NK-92 treated with Interleukin-12 subunit alpha and Interleukin-12 subunit beta, amount 100 ng/mL, for 24 hours (cell line): ENCODE measurements at regions not wholly inside any gene's neighbourhood (a gene's known extent, or its start where the extent isn't known, plus 50 kb on each side); places are given as distances from the start of the nearest gene placed in this dataset.

Experiments used
- DNase-seq: peaks from one replicate; lab custom pipeline; 2025; lab: John Stamatoyannopoulos, UW

DNA sequence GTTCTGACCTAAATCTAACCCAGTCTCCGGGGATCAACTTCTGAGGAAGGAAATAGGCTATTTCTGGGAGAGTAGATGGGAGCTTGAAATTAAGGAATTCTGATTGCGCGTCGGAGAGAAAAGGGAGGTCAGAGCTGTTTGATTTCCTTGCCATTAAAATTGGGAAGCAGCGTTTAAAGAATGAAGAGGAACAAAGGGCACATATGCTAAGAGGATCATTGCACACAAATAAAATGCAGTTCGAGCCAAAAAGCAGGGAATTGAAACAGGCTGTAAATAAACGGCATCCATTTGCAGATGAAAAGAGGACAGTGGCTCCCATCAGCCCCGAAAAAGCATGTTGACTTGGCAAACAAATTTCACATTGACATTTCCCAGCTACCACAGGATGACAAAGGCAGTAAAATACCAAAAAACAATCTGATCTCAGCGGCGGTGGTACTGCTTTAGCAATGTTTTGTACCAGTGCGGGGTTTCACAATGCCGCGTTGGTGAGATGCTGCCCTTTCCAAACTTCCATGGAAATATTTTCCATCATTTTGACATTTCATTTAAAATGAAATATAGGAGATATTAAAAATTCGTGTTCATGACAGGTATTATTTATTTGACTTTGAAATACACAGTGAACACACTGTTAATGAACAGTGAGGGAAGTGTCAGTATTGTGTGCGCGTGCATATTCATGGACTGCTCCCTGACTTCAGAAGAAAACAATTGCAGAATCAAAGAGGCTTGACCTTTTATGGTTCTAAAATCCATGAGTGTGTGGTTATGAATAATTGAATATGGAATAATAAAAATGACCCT is 108.8 kb downstream of the SQOR start:
- DNase-seq: no peak

DNA sequence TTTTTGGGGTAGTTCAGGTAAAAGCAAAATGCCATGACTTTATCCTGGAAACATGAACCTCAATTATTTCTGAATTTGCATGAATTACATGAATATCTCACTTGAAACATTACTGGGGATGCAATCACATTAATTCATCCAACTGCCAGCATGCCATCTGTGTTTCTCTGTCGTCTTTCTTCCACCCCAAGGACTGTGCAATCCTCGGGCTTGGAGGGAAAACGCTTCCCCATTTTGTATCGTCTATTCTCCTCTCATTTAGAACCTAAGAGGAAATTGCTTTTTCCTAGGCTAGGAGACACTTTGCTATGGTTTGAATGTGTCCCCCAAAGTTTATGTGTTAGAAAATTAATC is 109.4 kb downstream of the SQOR start:
- DNase-seq: no peak

DNA sequence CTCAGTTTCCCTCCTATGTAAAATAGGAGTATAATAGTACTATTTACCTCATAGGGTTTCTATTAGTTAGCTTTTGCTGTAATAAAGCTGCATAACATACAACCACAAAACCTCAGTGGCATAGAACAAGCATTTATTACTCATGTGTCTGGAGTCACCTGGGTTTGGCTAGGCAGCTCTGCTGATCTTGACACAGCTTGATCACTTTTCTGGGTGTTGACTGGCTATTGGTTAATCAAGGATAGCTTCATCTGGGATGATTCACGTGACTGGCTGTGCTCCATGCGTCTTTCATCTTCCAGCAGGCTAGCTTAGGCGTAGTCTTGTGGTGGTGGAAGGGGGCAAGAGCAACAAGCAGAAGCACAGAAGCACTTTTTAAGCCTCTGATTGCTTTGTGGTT is 112.6 kb downstream of the SQOR start:
- no peak for DNase-seq

DNA sequence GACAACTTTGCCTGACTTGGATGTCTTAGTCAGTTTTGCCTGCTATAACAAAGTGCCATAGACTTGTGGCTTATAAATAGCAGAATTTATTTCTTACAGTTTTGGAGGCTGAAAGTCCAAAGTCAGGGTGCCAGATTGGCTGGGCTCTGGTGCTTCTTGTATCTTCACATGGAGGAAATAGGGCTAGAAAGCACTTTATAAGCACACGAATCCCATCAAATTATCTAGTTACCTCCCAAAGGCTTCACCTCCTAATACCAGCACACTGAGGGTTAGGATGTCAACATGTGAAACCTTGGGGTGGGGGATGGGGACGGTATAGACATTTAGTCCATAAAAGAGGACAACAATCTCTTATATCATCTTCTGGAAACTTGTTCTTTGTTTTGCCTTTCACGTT is 116.8 kb downstream of the SQOR start:
- DNase-seq: no peak

DNA sequence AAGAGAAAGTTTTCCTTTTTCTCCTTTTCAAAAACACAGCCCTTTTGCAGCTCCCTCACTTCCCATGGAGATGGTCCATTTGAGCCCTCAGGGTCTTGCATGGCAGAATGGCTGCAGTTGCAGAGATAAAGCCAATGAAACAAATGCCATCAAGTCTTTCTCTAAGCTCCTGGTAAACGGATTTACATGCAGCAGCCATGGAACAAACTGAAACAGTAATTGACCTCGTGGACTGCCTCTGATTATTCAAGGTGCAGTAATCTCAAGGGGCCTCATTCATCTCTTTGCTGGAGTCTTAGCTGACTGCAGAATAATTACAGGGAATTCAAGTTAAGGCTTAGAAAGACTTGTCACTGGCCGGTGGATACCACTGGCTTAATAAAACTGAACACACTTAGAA is 125.1 kb downstream of the SQOR start:
- DNase-seq: no peak

DNA sequence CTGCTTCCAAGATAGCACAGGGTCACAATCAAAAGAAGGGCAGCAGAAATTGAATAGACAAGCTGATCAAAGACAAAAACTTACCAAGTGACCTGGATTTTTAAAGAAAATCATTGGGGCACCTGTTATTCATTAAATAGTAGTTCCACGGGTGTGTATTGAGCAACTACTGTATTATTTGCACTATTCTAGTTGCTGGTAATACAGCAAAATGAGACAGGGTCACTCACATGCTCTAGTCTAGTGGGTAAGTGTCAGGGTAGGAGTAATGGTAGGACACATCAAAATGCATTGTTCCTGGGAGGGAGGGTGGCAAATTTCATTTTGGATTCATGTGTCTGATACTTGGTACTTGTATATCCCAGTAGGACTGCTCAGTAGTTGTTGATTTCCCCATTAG is 127.9 kb downstream of the SQOR start:
- DNase-seq: no peak

DNA sequence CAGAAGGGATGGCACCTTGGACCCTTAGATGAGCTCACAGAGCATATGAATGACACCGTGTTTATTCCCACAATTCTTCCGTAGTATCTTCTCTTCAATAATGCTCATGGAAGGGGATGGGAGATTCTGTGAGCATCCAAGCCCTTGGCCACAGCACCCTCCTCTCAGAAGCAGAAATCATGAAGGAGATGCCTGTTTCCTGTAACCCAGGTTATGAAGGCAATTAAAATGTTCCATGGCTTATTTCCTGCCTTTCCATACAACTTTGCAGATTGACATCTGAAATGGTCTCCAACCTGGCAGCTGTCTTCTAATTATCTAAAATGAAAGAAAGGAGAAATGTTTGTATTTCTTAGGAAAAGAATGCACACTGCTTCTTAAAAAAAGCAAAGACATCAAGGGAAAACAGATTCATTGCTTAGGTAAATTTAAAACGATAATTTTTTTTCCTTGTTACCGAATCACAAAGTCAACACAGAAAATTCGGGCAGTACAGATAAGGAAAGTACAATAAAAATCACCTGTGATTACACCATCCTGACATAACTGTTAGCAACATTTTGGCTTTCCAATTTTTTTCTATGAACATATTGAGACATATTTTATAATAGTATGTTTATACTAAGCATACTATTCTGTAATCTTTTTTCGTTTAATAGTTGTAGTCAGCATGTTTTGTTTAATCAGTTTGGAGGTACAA is 128.5 kb downstream of the SQOR start:
- no peak for DNase-seq

DNA sequence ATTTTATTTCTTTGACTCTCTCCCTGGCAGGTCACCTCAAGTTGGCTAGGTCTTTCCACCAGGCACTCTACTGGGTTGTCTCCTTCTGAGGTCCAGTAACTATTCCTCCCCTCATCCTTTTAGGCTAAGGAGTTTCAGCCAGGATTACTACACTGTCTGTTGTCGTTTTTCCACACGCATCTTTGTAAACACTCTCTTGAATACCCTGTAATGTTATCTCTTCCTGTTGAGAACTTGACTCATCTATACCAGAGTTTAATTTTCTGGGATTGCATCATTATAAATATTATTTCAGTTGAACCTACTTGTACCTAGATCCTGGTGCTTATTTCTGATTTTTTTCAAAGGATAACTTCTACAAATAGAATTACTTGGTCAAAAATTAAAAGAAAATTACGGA is 138.3 kb downstream of the SQOR start:
- no peak for DNase-seq

DNA sequence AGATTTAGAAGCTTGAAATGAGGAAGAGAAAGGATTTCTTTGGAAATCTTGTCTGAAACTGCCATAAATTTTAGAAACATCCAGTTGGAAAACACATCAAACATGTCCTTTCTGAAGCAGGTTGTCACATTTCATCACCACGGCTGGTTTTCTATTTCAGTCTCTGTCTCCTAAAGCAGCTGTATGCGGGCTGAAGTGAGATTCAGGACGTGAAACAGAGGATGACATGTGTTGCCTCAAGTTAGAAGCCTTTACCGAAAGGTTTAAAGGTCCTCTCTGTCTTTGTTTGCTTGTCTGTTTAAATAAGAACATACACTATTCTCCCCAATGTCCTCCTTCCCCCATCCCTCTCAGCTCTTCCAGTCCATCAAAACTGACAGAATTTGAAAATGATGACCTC is 141.9 kb downstream of the SQOR start:
- no peak for DNase-seq

DNA sequence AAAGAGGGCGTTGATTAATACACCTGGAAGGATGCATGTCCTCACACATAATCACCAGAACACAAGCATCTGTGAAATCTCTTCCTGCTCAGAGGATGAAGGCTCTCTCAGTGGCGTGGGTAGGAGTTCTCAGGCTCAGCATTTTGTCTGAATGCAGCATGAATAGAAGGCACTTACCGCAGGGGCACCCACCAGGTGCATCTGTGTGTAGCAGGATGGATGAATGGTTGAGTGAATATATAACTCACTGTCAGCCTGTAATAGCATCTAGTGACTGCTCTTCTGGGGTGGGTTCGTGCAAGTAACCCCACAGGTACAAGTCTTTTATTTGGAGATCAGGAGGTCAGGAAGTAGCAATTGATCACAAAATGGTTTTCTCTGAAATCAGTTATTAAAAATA is 143.0 kb downstream of the SQOR start:
- no peak for DNase-seq

DNA sequence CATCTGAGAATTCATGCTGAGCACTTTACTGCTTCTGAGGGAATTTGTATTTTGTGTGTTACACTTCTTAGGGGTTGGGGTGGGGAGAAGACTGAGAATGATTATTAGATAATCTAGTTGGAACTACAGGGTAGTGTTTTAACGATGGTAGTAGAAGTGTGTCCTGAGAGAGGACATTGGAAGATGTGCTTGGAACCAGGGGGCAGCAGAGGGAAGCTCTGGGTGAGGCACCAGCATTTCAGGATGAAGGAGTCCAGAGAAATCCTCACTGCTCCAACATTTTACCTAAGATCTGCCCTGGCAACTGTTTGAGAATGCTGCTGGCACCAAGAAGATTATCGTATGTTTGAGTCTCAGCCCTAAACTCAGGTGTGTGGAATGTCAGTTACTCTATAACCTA is 145.5 kb downstream of the SQOR start:
- DNase-seq: no peak

DNA sequence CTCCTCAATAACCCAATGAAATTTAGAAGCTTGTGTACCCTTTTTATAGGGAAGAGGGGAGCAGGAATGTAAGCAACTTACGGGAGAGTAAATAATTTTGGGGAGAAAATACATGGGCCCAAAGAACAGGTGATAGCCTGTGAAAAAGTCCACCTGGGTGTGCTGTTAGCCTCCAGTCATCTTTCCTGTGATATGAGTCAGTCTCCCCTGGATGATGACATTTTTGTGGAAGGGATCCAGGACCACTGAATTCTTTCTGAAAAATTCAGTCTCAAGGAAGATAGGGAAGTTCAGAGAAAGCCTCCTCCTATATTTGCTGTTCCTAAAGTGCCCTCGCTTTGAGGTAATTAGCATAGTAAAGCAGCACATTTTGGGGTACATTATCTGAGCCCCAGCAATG is 149.8 kb downstream of the SQOR start:
- no peak for DNase-seq

DNA sequence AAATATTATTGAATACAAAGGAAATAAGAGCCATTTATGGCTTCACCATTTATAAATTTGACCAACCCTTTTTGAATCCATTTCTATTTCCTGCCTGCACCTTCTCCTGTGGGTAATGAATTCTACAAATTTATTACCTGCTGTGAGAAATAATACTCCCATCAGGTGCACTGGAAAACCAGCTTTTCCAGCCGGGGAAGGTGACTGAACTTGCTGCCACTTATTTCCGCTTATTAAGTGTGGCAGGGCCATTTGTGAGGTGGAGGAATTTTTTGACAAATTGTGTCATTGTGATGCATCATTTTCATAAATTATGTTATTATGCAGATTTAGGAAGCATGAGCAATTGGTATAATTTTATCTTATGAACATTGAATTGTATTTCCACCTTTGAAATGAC is 151.1 kb downstream of the SQOR start:
- no peak for DNase-seq

DNA sequence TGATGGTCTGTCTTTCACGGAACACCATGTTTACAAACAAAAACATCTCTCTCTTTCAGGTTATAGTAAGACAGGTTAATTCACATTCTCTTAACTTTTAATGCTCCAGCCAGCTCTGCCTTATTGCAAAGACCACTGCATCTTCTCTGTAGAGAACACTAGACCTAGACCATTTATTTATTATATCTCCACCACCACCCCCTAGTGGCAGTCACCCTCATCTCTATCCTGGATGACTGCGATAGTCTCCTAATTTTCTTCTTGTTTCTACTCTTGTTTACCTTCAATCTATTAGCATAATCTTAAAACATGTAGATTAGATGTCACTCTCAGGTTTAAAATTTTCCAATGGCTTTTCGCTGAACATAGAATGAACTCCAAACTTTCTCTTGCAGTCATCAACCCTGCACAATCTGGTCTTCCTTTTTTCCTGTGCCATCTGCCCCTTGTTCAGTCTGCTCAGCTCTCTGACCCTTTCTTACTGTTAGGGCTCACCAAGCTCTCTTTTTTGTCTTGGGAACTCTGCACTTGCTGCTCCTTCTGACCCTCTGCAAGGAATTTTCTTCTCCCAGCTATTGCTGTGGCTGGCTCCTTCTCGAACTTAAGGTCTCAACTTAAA is 155.6 kb downstream of the SQOR start:
- DNase-seq: no peak

DNA sequence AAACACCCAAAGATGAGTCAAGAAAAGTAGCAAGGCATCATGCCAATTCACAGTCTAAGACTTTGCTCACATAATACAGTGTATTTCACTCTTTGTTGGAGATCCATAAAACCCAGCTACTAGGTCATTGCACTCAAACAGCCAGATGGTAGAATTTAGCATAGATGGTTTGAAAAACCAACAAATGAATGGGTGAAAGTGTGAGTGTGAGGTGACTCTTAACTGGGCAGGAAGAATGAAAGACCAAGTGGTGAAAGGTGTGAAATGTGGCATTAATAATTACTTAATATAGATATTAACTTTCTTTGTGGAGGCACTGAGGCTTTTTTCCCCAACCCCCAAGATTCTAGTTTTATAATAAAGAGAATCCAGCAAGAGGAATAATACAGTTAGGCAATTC is 159.5 kb downstream of the SQOR start:
- no peak for DNase-seq

DNA sequence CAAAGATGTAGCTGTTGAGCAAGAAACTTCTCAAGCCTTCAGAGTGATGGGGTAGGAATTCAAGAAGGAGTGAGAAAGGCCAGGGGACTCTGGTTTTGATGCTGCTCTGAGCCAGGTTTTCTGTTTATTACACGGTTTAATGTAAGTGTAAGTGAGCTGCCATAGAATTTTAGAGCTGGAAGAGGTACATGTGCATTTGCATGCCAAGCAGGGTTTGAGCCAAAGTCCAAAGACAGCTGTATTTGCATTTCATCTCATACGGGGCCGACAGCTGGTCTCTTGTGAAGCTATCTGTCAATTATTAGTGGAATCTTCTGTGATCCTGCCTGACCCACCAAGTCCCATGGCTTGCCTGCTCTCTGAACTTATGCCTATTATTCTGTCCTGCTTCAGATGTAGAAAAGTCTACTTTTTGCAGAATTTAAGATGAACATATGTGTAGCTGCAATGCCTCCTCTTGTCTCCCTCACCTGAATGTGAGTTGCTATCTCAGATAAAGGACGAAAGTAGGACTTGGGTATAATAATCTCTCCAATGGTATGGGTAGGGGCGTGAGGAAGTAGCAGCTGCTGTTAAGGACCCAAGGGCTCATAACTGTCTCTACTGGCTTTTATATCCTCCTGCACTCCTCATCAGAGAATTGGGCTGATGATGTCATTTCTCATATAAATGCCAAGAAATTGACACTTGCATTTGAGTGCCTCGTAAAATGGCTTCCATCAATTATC is 160.0 kb downstream of the SQOR start:
- DNase-seq: no peak

DNA sequence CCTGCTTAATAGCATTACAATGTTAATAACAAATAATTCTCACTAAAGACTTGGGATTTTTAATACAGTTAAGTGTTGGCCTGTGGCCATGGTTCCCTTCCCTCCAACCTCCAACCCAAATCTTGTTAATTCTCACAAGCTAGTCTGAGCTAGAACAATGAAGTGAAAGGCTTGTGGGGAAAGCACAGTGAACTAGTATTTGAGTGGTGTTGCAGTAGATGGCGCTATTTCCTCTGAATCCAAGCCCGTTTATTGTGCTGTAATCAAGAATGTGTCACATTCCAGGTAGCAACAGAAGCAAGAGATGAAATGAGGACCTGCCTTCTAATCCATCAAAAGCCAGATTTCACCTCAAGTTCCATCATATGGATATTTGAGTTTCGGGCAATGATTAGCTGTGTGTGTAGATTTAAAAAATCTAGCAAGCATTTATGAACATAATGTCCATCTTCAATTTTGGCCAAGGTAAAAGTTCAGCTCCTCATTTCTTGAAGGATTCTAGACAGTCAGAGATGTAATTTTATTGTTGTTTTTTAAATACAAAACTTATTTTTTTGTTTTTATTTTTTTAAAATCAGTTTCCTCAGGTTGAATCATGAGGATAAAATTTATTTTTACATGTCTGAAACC is 160.7 kb downstream of the SQOR start:
- no peak for DNase-seq

DNA sequence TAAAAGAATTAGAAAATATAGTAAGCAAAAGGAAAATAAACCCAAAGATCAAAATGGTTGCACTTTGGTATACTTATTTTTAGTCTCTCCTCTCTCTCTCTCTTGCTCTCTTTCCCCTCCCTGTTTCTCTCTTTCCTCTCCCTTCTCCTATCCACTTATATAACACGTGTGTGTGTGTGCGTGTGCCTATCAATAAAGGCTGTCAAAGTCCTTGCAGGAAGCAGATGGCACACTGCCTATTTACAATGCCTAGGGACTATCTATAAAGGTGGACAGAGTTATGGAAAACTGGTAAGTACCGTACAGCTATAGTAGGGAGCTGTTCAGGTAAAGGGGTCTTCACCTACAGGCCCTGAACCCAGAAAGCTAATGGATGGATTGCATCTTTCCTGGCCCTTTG is 161.6 kb downstream of the SQOR start:
- DNase-seq: no peak

DNA sequence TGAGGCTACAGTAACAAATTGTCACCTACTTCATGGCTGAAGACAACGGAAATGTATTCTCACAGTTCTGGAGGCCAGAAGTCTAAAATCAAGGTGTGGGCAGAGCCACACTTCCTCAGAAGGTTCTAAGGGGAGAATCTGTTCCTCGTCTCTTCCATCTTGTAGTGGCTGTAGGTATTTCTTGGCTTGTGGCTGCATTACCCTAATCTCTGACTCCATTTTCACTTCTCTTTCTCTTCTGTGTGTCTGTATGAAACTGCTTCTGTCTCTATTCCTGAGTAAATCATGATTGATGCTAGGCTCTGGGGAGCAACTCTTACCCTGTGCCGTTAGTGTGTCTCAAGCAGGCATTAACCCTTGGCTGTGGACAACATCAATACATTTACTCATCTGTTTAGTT is 164.7 kb downstream of the SQOR start:
- no peak for DNase-seq

DNA sequence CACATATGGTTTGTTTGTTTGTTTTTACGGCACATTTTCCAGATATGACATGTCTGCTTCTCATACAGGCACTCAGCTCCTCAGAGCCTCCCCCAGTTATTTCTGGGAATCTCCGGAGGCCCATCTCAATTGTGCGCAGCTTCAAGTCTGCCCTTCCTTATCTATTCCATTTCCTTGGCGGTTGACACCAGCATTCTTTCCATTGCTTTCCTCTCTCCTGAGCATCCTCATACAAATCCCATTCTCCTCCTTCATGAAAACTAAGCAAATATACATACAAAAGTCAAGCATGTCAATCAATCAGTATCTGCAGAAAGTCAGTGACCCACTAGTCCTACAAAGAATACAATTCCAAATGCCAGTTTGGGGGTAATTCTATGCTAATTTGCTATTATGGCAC is 166.7 kb downstream of the SQOR start:
- no peak for DNase-seq

DNA sequence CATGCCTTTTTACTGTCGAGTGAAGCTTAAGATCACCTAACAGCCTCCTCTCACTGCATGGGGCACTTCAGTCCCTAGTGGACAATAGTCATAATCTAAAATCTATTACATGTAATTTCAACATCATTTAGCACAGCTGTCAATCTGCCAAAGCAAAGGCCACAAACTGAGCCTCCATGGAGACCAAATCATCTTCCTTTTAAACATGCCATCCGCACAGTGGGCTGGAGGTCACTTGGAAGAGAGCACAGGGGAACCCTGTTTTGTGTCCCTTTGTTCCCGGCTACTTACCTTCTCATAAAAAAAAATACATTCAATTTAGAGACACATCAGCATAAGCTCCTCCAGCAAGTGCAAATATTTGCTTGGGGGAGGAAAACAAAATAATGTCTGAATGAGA is 167.3 kb downstream of the SQOR start:
- no peak for DNase-seq

DNA sequence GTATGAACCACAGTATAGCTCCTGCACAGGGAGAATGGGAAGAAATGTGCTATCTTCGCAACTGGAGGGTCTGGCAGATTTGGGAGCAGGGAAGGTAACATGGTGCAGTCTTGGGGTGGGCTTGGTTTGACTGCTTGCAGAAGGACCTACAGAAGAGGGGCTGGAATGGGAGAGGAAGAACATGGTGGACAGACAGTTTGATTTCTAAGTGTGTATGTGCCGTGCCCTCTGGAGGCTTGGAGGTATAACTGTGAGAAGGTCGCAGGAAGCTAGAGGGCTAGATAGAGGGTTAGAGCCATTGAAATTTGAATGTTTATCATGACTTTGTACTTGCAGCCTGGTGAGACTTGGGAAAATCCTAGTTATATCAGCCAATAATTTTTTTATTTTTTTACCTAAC is 169.2 kb downstream of the SQOR start:
- DNase-seq: no peak
